ENCODE measurements at regions not wholly inside any gene's neighbourhood (a gene's known extent, or its start where the extent isn't known, plus 50 kb on each side); places are given as distances from the start of the nearest gene placed in this dataset.
"Not testable (repeated sequence)": the region's sequence is repeated elsewhere in the genome, so short reads cannot be mapped to it uniquely, and the experiment has no call there.

- DNase-seq, result not testable (repeated sequence)
Measured at GRCh38 chr5:177856474-177856873, 73.8 kb upstream of the FAM153A start.

GRCh38 chr5:177847914-177848313, 65.2 kb upstream of the FAM153A start:
- not testable (repeated sequence) for DNase-seq

- DNase-seq, result not testable (repeated sequence)
Measured at GRCh38 chr5:177846598-177846997, 63.9 kb upstream of the FAM153A start.

- DNase-seq, result not testable (repeated sequence)
Measured at GRCh38 chr5:177845906-177846305, 63.2 kb upstream of the FAM153A start.

- DNase-seq, result not testable (repeated sequence)
Measured at GRCh38 chr5:177836191-177836590, 53.5 kb upstream of the FAM153A start.

Measured in NCI-H82 (cell line).